DMS153 (cell line): ENCODE measurements at regions not wholly inside any gene's neighbourhood (a gene's known extent, or its start where the extent isn't known, plus 50 kb on each side); places are given as distances from the start of the nearest gene placed in this dataset.
A peak's percentile ranks its signal among the peaks of the same experiment; 100 is the strongest.

Source experiments
- DNase-seq: peaks from one replicate; lab custom pipeline; 2025; lab: John Stamatoyannopoulos, UW

DNA sequence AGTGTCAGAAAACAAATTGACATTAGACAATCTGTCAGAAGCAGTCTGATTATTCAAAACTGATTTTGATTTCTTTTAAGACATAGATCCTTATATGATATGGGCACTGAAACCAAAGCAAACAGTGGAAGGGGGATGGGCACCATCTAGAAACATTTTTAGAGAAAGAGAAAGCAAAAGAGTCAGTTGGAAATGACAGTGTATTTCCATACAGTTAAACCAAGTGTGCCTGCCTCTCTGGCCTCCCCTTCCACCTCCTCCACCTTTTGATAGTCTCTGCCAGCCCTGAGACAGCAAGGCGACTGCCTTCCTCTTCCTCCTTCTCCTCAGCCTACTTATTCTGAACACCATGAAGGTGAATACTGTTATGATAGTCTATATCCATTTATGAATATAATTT, 949.7 kb downstream of the AMY1C start:
- no peak for DNase-seq

DNA sequence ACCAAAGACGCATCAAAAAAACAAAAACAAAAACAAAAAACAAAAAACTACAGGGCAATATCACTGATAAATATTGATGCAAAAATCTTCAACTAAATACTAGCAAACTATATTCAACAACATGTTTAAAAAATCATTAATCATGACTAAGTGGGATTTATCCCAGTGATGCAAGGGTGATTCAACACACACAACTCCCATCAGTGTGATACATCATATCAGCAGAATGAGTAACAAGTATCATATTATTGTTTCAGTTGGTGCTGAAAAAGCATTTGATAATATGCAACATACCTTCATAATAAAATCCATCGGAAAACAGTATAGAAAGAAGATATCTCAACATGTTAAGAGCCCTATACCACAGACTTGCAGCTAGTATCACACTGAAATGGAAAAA, 953.0 kb downstream of the AMY1C start:
- no peak for DNase-seq

DNA sequence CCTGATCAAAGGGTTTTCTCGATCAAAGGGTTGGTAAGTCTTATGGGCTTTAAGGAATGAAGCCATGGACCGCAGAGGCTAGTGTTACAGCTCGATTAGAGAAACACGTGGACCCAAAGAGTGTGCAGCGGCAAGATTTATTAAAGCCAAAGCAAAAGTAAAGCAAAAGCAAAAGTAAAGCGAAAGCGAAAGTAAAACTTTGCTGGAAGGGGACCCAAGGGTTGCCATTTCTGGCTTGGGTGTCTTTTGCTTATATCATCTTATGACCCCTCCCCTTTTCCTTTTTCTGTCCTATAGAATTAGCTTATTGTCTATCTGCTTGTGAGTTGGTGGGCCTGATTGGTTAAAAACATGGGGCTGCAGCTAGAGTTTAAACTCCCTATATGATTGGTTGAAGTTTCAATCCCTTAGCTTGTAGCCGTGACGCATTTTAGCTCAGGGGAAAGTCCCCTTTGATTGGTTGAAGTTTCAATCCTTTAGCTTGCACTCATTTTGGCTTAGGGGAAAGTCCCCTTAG, 957.0 kb downstream of the AMY1C start:
- peak; percentile 61 for DNase-seq

DNA sequence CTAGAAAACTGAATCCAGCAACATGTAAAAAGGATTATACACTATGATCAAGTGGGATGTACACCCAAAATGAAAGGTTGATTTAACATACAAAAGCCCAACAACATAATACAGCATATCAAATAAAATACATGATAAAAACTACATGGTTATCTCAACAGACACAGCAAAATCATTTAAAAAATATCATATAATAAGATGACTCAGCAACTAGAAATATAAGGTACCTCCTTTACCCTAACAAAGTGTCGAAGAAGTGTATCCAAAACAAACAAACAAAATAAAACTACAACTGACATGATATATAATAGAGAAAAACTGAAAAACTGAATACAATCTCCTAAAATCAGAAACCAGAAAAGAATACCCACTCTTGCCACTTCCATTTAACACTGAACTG, 969.1 kb downstream of the AMY1C start:
- DNase-seq = no peak

DNA sequence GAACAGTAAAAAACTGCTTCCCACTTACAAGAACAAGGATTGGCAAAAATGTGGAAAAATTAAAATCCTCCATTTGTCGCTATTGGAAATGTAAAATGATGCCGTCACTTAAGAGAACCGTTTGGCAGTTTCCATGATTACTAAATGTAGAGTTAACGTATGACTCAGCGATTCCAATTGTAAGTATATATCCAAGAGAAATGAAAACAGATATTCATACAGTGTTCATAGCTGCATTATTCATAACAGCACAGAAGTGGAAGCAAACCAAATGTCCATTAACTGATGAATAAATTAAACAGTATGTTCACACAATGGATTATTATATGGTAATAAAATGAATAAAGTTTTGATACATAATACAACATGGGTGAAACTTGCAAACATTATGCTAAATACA, 971.0 kb downstream of the AMY1C start:
- no peak for DNase-seq

DNA sequence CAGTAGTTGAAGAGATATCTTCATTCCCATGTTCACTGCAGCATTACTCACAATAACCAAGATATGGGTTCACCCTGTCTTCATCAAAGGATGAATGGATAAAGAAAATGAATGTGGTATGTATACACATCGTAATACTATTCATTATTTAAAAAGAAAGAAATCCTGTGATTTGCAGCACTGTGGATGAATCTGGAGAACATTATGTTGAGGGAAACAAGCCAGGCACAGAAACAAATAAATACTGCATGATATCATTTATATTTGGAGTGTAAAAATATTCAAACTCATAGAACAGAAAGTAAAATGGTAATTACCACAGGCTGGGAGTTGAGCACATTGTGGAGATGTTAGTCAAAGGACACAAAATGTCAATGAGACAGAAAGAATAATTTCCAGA, 977.2 kb downstream of the AMY1C start:
- no peak for DNase-seq

DNA sequence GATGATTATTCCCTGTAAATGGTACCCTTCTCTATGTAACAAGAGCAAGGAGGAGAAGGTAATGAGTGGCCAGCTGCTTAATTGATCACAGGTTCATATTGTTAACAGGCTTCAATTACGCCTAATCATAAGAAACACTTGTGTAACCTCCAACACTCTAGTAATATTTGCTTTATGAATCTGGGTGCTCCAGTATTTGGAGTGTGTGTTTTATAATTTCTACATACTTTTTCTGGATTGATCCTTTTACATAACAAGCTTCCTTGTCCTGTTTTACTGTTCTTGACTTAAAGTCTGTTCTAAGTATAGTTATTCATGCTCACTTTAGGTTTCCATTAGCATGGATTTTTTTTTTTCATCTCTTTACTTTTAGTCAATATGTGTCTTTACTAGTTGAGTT, 984.2 kb downstream of the AMY1C start:
- no peak for DNase-seq

DNA sequence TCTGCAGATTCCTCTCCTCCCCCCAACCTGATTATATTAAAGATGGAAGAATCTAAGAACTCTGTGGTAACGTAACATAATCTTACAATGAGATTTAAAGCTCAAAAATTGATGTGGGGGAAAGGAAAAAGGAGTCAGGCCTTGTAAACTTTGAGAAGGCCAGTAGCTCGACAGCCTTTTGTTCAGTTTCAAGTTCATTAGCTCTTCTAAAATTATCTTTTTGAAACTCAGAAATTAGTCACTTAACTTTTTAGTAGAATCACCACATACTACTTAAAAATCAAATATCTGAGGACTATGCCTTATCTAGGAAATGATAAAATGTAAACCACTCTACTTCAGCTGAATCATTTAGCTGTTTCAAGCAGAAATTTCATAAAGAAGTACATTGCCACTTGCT, 996.2 kb downstream of the AMY1C start:
- DNase-seq = no peak

DNA sequence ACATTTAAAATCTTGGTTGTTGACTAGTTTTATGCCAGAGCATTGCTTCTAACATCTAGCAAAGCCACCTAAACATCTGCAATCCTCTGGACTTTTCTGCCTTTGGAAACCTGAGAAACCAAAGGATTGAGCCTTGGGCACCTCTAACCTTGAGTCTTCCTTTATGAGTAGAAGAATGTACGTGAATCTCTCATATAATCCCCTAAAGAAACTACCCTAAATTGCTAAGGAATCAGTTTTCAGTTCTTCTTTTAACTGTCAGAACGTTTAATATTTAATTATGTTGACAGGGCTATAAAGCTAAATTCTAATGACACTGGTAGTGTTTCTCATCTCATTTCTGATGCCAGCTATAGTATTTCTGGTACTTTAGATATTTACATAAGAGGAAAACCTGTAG, 997.3 kb downstream of the AMY1C start:
- no peak for DNase-seq

DNA sequence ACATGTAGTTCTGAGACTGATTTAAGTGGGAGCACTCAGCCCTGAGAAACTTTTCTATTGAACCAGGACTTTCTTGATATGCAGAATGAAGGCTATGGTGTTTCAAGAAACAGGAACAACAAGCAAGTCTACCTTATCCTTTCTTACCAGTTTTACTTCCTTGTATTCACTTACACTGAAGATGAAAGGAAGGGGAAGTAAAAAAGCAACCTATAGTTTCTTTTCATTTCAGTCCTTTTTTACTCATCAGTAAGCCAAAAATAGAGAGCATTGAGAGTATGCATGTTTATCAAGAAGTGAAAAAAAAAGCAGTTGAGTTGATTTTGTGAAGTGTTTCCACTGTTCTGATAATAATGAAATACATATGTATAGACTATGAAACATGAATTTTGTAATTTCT, 1010.3 kb downstream of the AMY1C start:
- no peak for DNase-seq

DNA sequence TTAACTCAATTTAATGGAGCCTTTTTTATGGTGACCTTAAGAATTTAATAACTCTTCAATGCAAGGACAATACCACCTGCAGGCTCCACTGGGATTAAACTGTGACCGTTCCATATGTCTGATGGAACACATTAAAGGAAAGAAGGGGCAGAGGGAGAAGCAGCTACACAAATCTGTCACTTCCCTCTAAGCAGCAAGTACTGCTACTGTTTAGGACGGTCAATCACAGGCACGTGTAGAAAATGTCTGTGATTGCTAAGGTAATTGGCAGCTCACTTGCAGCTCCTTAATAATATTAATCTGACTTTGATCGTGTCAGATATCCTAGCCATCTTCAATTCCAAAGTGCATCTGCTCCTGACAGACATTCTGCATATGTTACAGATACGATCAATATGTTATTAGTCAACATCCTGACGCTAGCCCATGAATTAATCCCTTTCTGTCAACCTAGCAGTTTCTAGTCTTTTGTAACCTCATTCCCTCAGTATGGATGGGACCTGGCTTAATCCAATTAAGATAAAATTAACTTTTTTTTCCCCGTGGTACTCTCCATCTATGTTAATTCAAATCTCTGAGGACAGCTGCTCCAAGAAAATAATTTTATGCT, 1012.4 kb downstream of the AMY1C start:
- no peak for DNase-seq

DNA sequence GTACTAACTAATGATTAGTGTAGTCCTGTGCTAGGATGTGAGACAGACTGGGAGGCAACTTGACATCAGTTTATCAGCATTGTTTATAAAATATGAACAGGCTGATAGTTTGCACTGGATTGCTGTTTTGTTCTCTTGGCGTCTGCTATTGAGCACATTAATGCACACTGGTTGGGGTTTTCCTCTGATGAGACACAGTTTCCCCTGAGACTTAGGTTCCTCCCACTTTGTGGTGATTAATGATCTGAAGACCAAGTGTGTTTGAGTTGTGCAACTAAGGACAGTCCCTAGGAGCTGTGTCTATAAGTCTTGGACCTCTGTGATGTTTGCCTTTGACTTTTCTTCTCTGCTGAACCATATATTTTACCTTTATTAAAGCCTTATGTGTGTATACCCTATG, 1015.4 kb downstream of the AMY1C start:
- no peak for DNase-seq

DNA sequence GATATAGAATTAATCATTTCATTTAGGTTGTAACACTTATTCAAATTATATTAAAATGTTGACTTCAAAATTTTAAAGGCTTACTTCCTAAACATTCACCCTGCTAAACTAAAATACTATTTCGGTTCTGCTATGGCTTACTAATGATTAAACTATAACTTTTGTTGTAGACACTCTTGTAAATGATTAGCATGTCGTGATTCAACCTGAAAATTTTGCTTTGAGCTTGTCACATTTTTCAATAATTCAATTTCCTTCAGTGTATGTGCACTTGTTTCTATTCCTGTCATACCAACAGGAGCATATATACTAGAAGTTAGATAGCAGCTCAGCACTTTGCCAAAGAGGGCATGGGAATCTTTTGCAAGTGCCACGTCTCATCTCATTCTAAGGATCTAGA, 1018.8 kb downstream of the AMY1C start:
- no peak for DNase-seq

DNA sequence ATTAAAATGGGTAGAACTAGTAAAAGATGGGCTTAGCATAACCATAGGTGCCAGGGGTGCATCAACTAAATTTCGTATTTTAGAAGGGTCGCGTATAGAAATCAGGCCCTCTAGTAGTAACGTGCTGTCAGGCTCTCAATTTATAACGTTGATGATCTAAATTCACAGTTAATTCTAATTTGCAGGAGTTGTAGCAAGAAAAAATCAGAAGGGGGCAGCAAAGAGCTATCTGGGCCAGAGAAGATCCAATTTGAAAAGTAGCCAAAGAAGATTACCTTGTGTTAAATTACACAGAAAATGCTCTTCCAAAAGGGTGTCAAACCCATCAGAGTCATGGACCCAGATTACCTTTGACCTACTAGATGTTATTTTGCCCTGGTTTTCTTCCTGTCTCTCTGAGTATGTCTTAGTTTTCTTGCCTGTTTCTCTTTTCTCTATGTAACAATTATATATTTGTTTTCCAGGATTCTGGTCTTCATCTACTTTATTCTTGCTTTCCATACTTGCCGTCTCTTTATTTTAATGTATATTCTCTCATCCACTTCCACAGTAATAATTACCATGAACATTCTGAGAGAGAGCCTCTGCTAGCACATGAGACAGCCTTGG, 1030.9 kb downstream of the AMY1C start:
- DNase-seq = peak; percentile 25

DNA sequence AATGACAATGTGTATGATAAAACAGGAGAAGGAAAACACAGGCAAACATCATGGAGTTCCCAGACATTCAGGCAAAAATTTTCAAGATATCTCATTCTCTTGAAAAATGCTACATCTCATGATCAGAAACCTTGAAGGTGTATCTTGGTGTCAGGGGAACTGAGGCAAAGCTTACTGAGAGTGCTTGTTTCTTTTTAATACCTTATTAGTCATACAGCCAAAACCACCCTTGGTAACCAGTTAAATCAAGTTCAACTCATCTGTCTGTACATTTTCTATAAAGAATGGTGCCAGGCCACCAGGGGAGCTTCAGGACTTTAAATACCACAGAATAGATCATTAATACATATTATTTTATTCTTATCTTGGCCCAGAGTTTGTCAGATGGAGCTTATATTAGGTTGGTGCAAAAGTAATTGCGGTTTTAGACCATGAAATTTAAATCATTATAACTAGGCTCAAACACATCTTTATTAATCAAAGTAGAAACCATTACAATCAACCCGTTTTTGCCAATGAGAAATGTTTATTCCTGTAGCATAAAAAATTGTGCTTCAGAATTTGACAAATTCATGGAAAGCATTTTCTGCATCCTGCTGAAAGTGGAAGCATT, 1036.0 kb downstream of the AMY1C start:
- no peak for DNase-seq

DNA sequence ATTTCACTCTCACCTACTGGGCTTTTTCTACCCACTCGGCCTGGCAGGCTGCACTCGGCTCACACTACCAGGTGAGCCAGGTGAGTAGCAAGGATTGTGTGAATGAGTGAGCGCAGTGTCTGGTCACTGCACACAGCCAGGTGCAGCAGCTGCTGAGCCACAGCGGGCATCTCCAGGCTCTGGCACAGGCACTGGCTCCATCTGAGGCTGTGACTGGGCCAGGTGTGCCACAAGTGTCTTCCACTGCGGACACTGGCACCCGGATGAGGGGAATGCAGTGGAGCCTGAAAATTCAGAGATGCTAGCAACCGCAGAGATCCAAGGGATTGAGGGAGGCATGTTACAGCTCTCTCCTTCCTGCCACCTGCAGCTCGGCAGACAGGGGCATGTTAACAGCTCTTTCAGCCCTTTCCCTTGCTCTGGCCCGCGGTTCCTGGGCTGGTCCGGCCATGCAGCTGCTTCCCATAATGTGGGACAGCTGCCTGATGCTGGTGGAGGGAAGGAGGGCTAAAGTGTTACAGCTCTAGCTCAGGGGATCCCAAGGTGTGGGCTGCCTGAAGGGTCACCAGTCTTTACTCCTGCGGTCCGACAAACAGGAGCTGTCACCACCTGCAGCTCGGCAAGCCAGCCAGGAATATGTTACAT, 1038.3 kb downstream of the AMY1C start:
- no peak for DNase-seq

DNA sequence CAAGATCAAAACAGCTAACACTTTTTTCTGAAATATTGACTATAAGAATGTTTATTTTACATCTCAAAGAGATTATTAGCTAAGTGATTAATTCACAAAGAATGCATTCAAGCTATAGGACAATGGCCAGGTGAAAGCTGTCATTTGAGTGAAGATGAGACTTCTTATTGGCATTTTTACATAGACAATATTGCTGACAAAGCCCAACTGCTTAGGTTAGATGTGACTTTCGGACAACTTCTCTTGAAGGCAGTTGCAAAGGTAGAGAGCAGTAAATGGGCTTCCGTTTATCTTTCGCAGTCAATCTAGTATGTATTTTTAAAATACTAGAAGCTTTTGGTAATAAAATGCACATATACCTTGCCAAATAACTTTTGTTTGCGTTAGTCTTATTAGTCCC, 1041.3 kb downstream of the AMY1C start:
- no peak for DNase-seq

DNA sequence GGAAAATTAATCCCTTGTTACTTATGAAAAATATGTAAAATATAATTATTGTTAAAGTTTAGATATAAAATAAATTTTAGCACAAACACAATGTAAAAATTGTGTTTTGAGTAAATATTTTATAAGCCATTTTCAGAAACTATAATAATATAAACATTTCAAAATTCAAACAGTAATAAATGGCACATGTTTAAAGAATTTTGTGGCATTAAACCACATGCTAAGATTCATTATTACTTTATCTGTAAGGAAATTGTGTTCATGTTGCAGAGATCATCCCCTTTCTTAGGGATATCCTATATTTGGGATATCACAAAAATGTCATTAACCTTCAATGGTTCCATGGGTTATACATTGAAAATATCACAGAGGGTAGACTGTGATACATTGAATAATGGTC, 1044.3 kb downstream of the AMY1C start:
- no peak for DNase-seq

DNA sequence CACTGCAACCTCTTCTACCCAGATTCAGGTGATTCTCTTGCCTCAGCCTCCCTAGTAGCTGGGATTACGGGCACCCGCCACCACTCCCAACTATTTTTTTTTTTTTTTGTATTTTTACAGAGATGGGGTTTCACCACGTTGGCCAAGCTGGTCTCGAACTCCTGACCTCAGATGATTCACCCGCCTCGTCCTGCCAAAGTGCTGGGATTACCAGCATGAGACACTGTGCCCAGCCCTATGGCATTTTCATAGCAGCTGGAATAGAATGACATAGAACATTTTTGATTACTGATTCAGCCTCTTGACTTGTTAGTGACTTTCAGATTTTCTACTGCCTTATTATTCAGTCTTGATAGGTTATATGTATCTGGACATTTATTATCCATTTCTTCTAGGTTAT, 1046.2 kb downstream of the AMY1C start:
- DNase-seq = no peak

DNA sequence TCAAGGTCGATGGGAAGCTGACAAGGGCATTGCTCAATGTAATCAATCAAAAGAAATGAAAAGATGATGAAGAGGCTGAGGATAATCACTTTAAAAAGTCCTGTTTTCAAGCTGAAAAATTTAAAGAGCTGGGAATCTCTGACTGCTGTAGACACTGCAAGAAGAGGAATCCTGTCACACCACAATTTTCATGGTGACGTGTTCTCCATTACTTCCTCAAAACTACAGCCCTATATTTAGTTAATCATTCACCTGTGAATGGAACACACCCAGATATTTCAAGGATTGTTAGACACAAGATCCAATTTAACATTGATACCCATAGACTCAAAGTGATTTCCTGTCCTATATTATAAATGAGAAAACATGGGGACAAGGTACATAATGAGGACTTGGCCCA, 1048.3 kb downstream of the AMY1C start:
- no peak for DNase-seq

DNA sequence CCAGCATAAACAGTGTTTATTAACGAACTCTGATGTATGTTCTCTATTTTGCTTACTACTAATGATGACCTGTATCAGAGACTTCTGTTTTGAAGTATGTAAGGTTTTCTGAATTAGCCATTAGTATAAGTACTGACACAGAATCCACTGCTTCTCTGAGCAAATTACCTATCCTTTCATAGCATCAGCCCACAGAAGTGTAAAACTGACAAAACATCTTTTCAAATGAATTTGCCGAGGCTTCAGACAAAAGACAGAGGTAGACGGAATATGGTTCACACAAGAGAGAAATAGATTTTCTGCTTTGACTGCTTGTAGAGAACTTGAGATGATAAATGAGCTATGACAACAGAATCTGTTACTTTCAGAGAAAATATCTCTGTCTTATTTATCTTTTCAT, 1051.6 kb downstream of the AMY1C start:
- DNase-seq = no peak

DNA sequence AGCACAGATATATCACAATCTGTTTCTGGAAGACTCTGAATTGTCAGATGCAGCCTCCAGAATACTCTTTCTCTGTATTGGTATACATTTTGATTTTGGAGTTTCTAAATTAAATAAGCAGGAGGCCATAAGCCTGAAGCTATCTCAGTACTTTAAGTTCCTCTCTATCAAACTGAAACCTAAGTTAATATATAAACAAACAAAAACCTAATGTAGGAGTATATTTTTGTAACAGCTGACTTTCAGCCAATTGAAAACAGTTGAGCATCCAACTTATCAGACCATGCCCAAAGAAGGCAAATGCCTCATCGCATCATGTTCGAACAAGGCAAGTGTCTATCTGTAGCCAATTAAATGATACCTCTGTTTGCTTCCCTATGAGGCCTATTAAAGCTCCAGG, 1054.4 kb downstream of the AMY1C start:
- no peak for DNase-seq

DNA sequence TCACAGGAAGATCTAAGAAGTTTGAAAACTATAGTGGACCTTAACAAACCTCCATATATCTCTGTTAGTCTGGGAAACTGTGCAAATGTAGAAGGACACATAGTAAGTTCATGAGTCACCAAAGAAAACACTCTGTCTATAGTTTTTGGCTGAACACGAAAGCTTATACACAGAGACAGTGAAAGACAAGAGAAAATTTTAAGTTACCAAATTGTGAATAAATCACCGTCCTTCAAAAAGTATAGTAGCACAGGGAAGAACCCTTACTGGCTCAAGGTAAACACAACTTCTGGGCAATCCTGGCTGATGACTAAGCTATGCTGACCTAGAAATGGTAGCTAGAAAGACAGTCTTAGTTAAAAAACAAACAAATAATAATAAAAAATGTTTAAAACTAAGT, 1057.9 kb downstream of the AMY1C start:
- DNase-seq = no peak
